HG02588 (cell line): ENCODE measurements at regions not wholly inside any gene's neighbourhood (a gene's known extent, or its start where the extent isn't known, plus 50 kb on each side); places are given as distances from the start of the nearest gene placed in this dataset.

Experiments
- ATAC-seq: cut with Tn5 transposase; IDR thresholded peaks from one replicate; pipeline ENCODE4 v1.9.1; 2021; ENCODE audit warnings: mild to moderate bottlenecking, moderate library complexity; ENCODE audit not compliant: unreplicated experiment

DNA sequence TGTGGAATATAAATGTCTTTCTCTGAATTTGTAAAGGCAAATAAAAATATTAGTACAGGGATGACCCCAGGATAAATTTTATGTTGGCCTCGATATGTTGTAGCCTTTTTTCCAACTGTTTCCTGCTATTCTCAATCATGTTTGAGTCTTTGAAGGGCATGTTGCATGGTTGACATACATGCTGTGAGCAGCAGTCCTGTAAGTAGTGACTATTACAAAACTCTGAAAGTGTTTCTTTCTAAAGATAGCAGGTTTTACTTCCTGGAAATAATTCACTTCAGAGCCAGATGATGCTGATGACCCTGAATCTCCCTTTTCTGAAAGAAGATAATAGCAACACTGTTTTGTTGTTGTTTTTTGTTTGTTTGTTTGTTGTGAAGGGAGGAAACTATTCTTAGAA, 393.0 kb upstream of the GNPDA2 start:
- no peak for ATAC-seq

DNA sequence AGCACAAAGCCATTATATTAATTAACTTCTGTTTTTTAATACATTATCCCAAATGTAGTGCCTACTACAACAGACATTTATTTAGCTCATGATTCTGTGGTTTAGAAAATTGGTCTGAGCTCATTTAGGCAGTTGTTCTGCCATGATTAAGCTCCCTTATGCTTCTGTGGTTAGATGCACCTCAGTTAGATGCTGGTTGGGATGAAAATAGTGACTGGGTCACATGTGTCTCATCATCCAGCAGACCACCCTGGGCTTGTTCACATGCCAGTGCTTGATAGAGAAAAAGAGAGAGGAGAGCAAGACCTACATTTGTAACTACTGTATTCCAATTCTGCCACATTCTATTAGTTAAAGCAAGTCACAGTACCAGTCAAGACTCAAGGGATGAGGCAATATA, 376.4 kb upstream of the GNPDA2 start:
- ATAC-seq, result no peak

DNA sequence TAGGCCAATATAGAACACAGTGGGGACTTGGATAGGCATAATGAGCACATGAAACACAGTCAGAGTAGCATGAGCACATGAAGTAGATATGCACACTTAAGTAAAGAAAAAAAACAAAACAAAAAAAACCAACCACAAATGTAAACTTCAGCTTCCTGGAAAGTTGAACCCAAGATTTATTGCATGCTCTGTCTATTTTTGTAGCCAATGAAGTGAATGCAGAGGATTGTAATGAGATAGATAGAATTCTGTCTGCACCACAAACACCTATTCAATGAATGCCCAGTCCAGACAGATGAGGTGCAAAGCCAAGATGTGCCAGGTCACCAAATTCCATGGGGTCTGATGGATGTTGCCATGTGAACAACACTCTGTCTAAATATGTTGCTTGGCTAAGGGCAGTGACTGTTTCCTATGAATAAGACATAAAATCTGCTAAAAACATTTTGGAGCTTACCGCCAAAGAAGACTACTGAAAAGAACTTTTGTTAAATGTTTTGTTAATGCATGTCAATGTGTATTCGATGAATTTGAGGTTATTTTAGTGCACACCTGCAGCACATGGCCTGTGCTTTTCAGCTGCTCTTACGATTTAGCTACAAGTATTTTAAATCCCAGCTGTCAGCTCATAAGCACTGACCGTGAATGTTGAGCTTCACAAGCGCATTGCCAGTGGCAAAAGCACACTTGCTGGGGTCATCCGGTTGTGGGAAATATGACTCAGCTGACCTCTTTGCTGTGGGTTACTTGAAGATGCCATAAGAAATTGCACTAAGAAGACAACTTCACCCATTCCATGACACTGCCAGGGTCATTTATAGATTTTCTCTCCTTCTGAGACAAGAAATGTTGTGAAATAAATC, 374.8 kb upstream of the GNPDA2 start:
- no peak for ATAC-seq

DNA sequence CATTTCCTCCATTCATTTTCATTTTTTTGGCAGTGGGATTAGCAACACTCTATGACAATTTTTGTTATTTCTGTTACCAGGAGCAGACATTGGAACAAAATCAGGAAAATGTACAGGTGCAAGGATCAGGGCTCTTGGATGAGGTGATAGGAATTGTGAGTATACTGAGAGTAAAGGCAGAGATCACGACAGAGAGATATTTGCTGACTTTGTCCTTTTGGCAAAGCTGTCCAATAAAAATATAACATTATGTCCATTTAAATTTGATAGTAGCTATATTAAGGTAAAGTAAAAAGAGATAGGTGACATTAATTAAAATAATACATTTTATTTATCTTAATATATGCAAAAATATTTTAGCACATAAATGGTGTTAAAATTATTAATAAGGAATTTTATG, 373.1 kb upstream of the GNPDA2 start:
- no peak for ATAC-seq

DNA sequence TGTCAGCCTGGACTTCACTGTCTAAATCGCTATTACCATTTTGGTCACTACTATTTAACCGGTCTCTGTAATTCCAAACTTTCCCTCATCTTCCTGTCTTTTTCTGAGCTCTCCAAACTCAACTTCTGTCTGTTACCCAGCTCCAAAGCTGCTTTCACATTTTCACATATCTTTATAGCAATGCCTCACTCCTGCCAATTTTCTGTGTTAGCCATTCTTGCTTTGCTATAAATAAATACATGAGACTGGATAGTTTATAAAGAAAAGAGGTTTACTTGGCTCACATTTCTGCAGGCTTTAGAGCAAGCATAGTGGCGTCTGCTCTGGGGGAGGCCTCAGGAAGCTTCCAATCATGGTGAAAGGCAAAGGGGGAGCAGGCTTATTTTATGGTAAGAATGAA, 368.3 kb upstream of the GNPDA2 start:
- no peak for ATAC-seq

DNA sequence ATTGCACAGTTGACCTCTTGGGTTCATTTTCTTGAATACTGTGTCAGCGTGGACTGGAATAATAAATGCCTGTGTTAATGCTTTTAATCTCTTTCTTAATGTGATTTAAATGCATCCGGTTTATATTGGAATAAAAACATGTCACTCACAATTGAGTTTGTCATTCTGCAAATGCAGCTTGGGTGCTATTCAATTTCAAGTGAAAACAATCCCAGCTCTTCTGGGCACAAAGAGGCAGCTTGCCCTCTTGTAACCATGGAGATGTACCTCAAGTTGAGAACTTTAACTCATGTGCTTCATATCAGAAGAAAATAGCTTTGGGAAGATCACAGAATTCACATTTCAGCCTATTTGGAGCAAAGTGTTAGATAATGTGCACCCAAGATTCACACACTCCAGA, 355.7 kb upstream of the GNPDA2 start:
- no peak for ATAC-seq

DNA sequence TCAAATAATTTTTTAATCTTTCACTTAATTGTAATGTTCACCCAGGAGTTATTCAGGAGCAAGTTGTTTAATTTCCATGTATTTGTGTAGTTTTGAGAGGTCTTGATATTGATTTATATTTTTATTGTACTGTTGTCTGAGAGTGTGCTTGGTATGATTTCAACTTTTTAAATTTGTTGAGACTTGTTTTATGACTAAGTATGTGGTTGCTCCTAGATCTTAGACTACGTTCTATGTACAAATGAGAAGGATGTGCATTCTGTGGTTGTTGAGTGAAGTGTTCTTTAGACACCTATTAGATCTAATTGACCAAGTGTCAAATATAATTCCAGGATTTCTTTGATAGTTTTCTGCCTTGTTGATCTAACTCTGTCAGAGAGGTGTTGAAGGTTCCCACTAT, 353.3 kb upstream of the GNPDA2 start:
- ATAC-seq, result no peak

DNA sequence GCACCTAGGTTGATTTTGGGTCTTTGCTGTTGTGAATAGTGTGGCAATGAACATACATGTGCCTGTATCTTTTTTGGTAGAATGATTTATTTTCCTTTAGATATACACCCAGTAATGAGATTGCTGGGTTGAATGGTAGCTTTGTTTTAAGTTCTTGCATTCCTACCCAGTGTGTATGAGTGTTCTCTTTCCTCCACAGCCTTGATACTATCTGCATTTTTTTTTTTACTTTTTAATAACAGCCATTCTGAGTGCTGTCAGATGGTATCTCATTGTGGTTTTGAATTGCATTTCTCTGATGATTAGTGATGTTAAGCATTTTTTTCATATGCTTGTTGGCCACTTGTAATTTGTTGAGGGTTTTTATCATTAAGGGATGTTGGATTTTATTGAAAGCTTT, 351.8 kb upstream of the GNPDA2 start:
- no peak for ATAC-seq

DNA sequence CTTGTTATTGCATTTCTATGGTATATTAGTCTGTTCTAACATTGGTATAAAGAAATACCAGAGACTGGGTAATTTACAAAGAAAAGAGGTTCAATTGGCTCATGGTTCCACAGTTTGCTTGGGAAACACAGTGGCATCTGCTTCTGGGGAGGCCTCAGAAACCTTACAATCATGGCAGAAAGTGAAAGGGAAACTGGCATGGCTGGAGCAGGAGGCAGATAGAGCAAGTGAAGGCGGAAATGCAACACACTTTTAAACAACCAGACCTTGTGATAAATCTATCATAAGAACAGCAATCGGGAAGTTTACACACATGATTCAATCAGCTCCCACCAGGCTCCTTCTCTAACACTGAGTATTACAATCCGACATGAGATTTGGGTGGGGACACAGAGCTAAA, 346.6 kb upstream of the GNPDA2 start:
- ATAC-seq, result no peak

DNA sequence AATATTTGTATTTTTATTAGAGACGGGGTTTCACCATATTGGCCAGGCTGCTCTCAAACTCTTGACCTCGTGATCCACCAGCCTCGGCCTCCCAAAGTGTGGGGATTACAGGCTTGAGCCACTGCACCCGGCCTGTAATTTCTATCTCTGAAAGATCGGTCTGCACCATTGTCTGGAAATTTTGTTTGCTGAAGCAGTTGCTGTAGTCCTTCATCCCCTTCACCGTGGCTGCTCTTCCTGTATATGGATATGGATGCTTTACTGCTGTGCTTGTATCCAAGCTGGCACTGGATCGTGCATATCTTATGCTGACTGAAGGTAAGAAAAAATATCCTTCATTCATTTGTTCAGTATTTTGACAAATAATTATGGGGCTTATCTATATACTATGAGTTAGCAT, 338.4 kb upstream of the GNPDA2 start:
- no peak for ATAC-seq

DNA sequence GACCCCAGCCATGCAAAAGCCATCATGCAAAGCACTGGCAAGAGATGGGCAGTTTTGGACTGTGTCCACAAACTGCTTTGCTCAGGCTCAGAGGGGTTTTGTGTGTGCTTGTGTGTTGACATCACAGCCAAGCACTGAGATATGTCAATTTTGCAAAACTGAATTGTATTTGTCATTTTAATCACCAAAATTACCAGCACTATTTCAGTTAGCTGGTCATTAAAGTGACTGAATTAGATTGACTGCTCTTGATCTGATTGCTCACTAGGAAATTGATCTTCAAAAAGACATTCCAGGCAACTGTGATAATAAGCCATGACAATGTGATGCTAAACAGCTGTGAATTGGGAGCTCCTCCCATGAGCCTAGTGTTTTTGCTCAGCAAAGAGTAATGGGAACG, 337.3 kb upstream of the GNPDA2 start:
- no peak for ATAC-seq

DNA sequence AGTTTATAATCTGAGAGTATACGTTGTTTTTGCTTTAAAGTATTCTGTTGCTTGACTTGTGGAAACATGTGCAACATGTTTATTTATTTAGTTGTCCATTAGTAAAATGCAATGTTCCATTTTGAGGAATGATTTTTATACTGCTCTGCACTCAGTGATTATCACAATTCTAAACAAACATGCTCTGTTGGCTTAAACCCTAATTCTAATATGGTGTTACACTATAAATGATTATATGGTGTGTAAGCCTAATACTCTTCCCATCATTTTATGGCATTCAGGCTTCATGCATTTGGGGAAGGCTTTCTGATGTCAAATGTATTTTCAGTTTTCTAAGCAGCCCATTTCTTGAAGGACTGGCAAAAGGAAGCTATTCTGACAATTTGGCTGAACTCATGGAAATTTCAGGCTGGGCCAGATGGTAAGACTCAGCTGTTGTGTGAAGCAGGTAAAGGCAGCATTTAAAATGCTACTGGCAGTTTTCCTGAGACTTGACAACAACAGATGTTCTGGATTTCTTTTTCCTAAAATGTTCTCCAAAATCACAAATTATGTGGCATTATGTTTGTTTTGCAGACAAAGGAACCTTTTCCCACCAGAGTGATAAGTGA, 336.7 kb upstream of the GNPDA2 start:
- ATAC-seq, result no peak

DNA sequence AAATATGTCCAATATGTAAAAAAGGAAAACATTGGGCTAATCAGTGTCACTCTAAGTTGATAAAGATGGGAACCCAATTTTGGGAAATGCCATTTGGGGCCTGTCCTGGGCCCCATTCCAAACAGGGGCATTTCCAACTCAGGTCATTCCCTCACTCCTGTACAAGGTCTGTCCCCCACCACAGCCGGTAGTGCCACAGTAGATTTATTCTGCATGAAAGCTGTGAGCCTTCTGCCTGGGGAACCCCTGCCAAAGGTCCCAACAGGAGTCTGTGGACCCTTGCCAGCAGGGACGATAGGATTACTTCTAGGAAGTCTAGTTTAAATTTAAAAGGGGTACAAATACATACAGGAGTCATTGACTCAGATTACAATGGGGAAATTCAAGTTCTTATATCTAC, 317.6 kb upstream of the GNPDA2 start:
- no peak for ATAC-seq

DNA sequence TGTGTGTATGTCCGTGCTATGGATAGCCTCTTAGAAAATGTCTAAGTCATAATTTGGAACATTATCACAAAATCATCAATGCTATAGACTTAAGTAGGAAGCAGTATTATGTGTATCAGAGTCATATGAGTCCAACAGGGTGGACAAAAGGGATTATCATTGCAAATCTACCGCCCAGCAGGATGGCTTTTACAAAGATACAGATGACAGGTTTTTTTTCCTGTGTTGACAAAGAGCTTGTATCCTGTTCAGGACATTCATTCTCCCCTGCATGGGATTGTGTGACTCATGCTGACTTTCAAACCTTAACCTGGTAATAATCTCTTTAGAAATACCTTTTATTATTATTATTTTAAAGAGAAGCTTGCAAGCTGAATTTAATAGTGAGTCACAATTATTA, 310.3 kb upstream of the GNPDA2 start:
- ATAC-seq, result no peak

DNA sequence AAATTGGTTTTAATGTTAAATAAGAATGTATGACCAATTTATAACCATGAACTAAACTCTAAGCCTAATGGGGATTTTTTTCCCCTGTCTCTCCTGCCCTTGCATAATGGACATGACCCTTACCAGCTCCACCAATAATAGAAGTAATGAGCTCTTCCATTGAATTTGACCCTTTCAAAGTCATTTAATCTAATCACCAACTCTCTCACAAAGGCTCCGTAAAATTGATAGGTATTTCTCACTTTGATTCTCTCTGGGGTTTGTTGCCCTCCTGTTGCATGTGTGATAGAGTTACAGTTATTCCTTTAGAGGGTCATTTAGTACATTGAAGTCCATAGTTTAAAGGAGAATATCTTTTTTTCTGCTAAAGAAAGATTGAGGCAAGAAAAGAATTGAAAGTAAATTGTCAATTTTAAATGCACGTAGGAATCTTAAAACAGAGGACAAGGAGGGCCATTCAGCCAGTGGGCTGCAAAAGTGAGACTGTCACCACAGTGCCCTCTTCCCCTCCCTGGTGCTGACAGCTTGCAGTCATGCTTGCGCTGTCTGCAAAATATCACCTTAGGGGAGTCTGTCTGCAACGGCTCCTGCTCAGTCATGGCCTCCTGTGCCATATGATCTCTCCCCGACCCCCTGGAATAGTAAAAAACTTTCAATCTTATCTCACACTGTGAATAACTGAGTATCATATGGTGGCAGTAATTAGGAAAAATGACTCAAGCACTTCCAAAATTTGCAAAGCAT, 307.5 kb upstream of the GNPDA2 start:
- ATAC-seq, result no peak

DNA sequence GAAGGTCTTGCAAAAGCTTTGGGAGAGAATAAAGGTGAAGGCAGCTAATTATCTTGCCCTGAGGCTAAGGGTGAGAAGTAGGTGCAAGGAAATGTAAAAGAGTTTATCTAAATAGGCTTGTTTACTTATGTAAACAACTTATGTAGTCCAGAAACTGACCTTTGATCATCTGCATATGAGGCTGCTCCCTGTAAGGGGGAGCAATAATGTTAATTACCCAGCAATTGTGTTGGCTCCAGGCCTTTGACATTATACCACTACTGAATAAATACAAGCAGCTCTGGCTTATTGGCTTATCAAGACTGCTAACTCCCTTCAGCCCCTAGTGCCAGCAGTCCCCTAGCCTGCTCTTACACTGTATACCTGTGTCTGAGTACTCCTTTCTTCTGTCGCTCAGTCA, 303.7 kb upstream of the GNPDA2 start:
- no peak for ATAC-seq

DNA sequence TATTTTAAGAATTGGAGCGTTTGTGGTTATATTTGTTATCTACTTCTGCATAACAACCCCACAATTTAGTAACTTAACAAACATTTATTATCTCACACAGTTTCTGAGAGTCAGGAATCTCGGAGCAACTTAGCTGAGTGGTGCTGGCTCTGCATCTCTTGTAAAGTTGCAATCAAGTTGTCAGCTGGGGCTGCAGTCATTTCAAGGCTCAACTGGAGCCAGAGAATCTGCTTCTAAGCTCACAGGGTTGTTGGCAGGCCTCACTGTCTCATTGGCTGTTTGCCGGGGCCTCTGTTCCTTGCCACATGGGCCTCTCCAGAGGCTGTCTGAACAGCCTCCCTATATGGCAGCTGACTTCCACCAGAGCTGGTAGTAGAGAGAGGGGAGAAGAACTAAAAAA, 281.2 kb upstream of the GNPDA2 start:
- no peak for ATAC-seq

DNA sequence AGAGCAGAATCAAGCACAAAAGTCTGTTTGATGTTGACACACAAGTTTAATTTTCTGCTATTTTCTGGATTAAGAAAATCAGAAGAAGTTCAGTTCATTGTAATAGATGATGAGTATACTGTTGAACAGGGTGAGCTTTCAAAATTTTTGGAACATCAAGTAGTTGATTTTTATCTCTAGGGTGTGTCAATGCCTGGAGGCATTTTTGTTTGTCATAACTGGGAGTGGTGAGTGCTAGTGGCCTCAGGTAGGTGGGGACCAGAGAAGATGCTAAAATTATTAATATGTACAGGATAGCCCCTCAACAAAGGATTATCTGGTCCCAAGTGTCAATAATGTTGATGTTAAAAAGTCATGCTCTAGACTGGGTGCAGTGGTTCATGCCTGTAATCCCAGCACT, 279.7 kb upstream of the GNPDA2 start:
- ATAC-seq, result no peak

DNA sequence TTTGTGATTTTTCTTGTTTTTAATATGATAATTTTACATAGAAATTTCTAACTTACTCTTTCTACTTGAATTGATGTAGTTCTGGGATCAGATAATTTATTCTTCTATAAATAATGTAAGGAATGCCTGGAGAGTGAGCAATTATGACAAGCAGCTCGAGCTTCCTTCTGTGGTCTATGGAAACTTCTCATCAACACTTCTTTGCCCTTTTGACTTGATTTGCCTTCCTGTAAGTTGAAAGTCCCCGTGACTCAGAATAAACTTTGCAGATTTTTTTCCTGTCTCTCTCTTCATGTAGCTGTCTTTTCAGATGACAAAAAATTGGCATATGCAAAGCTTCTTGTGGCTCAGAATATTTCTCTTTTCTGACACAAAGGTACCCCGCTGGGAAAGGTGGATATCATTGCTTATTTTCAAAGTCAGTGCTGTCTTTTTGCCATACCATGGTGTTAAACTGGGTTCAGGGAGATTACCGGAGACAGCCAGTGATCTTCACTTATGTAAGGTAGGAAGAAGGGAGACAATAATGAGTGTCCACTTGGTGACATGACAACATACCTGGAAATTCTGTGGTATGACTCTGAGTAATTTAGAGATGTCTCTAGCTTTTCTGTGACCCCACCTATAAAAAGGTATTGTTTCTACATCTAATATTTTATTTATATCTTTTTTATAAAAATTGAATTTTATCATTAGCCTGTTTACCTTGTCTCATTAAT, 278.6 kb upstream of the GNPDA2 start:
- no peak for ATAC-seq

DNA sequence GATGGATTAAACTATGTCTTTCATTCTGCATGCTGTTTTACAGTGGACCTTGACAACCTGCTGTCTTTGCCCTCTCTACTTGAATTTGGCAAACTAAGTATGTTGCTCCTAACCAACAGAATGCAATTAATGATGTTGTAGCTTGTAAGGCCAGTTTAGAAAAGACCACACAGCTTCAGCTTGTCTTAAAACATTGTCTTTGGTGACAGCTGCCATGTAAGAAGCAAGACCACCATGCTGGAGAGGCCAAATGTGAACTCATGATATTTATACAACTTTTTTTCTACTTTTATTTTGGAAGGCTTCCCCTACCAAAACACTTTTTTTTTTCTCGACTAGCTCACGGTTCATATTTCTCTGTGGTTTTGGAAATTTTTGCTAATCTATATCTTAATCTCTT, 278.0 kb upstream of the GNPDA2 start:
- no peak for ATAC-seq

DNA sequence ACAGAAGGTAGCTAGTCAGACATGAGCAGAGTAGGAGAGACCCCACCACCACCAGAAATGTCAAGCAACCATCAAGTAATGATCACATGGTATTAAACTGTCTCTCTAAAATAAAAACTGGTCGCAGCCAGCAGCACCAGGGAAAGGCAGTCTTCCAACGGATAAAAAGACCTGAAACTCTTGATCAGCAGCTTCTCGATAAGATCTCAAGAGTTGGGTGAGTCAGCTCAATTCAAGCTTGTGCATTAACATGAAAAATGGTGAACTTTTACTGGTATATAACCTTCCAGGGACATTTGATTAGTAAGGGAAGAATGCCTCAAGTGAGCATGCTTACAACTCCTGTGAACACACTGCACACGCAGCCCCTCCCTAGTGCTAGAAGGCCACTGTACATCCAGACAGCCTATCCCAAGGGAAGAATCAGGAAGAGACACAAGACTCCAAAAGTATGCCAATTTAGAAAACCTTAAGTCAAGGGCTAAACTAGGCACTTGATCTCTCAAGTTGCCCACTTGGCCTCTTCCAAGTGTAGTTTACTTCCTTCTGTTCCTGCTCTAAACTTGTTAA, 270.0 kb upstream of the GNPDA2 start:
- no peak for ATAC-seq
